Right cardiac atrium (tissue), 5 donors: ENCODE measurements at regions not wholly inside any gene's neighbourhood (a gene's known extent, or its start where the extent isn't known, plus 50 kb on each side); places are given as distances from the start of the nearest gene placed in this dataset.

Experiments
- ATAC-seq, 2 donors: fragments of 200-7000 bp; cut with Tn5 transposase; one replicate each; pipeline versions ENCODE4 v1.8.0 to v1.9.1; 2020; ENCODE audit warnings: moderate library complexity in 2 of 2, mild to moderate bottlenecking in 1 of 2
- DNase-seq, 3 donors: peaks; one replicate each; pipeline ENCODE4 v3.0.0-alpha.2; 2020
- H3K27ac ChIP-seq: one replicate; pipeline ENCODE4 v1.5.1; 2013; ENCODE audit warnings: mild to moderate bottlenecking, low read length, control low read depth, moderate library complexity
- H3K27me3 ChIP-seq: one replicate; pipeline ENCODE4 v1.6.1; 2013; ENCODE audit not compliant: control insufficient read depth, insufficient read depth
- H3K4me1 ChIP-seq: one replicate; pipeline ENCODE4 v1.6.1; 2013; ENCODE audit warnings: low read length; ENCODE audit not compliant: control insufficient read depth, insufficient read depth
- H3K4me3 ChIP-seq: one replicate; pipeline ENCODE4 v1.5.1; 2013; ENCODE audit warnings: low read length, control low read depth
- H3K9me3 ChIP-seq: one replicate; pipeline ENCODE4 v1.6.1; 2013; ENCODE audit warnings: low read length; ENCODE audit not compliant: control insufficient read depth
- WGBS: extraction: QIAGEN DNeasy Blood & Tissue Kit; methylation state at CpG from one replicate; pipeline ENCODE4 v1.1.7; 2013; 5-methylcytosine and 5-hydroxymethylcytosine counted together
- intact Hi-C, 4 donors: fragments of 100-400 bp; cut with DNase I; formaldehyde crosslinking; loops; one replicate each; pipeline versions ENCODE4 v1.11.0 to v1.14.0; 2022 to 2023
- donor health status: healthy with polysubstance abuse.
- donor health status: DM: no; HTN: yes; CAD: no.
- donor health status: DM: no; HTN: no; CAD: no.
- donor health status: DM: no; HTN: yes; CAD: no; lungs with severe emphysema.
- donor health status: DM: yes; HTN: yes; CAD: no.

DNA sequence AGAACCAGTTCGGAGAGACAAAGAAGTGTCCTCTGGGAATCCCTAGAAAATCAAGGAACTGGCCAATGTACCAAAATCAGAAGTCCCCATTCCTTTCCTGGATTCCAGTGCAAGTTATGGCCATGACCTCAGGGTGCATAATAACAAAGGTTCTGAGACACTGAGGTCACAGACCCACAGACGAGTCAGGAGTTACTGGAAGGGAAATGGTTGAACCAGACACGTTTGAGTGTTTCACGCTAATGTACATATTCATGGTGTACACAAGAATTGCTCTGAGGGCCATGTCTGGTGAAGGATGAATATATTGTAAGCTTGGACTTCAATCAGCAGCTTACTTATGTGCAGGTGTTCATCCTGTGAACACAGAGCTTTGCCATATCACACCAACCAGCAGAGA lies 58.6 kb upstream of the KLHL29 start:
- H3K9me3 ChIP-seq, result no peaks in the 10 kb centered on the region
- no peak overlapping the region for H3K27ac ChIP-seq
- no peaks in the 10 kb centered on the region for H3K4me1 ChIP-seq
- no peaks in the 10 kb centered on the region for H3K27me3 ChIP-seq
- intact Hi-C loops, result no loop called here
- ATAC-seq (no peak), DNase-seq (no peak)
- WGBS, result 74% methylated on average over 4 of the region's 4 CpGs
- H3K4me3 ChIP-seq, result no peak overlapping the region

DNA sequence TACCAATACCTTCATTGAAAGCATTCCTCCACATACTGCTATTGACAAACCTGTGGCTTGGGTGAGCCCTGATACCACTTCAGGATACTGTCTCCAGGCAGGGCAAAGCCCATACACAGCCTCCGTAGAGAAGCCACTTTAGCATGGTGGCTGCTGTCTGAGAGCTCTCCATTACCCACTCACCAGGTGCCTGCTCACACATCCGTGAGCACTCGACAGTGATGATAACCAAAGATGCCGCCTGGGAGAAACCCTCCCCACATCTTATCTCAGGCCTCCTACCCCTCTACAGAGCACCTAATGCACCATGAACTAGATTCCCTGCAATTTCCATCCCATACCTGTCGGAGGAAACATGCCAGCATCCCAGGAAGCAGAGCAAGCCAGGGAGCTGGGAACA lies 57.6 kb upstream of the KLHL29 start:
- Histone ChIP-seq H3K4me3 (no peak overlapping the region), H3K4me1 (no peaks in the 10 kb centered on the region), H3K9me3 (no peaks in the 10 kb centered on the region), H3K27me3 (no peaks in the 10 kb centered on the region), H3K27ac (no peak overlapping the region)
- 57% methylated on average over 5 of the region's 5 CpGs for WGBS
- intact Hi-C loops, result no loop called here
- ATAC-seq (no peak), DNase-seq (no peak)

DNA sequence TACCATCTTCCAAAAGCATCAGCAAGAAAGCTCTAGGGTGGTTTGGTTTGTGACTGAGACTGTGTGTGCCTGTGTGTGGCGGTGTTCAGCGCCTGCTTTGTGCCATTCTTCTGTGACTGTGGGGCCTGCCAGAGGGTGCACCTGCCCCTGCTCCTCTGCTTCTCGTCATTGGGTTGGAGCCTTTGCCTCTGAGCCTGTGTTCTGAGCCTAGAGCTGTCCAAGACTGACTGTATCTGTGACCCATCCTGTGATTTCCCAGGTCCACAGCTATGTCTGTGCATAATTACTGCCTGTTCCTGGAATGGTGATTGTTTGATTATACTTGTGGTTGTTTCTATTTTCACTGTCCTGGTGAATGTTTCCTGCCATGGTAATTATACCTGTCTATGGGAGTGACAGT lies 57.1 kb upstream of the KLHL29 start:
- intact Hi-C loops, result no loop called here
- 77% methylated on average over 3 of the region's 3 CpGs for WGBS
- no peaks in the 10 kb centered on the region for H3K4me1 ChIP-seq
- no peak overlapping the region for H3K4me3 ChIP-seq
- H3K9me3 ChIP-seq, result no peaks in the 10 kb centered on the region
- ATAC-seq (no peak), DNase-seq (no peak)
- no peaks in the 10 kb centered on the region for H3K27me3 ChIP-seq
- H3K27ac ChIP-seq, result no peak overlapping the region

DNA sequence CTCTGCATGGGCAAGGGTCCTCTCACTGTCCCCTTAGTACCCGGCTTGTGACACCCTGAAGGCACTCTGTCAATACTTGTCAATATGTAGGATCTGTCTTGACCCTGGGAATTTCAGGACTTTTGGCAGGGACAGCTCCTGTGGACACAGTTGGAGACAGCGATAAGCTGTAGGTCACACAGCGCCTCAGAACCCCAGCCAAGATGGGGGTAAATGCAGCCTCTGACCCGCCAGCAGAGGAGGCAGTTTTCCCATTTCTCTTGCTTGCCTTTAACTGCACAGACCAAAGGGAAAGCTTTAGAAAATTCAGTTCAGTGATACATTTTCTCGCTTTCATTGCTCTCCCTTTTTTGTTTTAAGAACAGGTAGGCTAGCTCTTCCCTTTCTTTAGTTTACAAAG lies 54.8 kb upstream of the KLHL29 start:
- DNase-seq (no peak), ATAC-seq (no peak)
- Histone ChIP-seq H3K27me3 (no peaks in the 10 kb centered on the region), H3K4me1 (no peaks in the 10 kb centered on the region), H3K4me3 (no peak overlapping the region), H3K27ac (no peak overlapping the region), H3K9me3 (no peaks in the 10 kb centered on the region)
- WGBS, result 50% methylated on average over 5 of the region's 5 CpGs
- intact Hi-C loops, result no loop called here
